HG03457 (cell line): ENCODE measurements at regions not wholly inside any gene's neighbourhood (a gene's known extent, or its start where the extent isn't known, plus 50 kb on each side); places are given as distances from the start of the nearest gene placed in this dataset.

Experiments used
- ATAC-seq: cut with Tn5 transposase; IDR thresholded peaks from one replicate; pipeline ENCODE4 v1.9.1; 2021; ENCODE audit warnings: moderate number of reproducible peaks; ENCODE audit not compliant: unreplicated experiment

DNA sequence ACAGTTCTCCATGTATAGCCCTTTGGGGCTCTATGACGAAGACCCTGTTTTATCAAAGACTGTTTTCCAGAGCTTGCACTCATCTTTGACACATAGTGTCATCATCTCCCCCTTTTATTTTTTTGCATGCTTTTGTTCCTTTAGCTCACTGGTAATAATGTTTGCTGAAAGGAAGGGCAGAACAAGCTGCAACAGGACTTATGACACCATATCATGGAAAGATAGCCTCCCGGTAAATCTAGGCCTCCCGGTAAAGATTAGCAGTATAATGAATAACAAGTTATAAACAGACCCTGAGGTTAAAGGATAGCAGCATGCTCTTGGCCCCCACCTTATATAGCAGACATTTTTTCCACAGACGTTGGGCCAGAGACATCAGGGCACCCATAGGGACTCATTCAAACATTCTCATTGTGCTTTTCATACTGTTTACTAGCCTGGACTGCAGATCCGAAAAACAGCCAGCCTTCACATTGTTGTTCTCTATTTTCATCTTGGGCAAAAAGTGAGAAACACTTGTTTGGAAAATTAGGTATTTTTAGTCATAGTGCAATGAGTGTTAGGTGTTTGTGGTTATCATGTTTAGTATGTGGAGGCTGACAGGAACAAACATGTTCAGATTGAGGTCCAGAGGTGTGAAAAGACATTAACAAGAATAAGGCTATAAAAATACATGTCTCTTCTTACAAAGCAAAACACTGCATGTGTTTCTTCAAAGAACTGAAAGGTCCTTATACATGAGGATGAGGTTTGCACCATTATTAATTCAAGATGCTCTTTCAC, 136.9 kb upstream of the SPRY2 start:
- no peak for ATAC-seq

DNA sequence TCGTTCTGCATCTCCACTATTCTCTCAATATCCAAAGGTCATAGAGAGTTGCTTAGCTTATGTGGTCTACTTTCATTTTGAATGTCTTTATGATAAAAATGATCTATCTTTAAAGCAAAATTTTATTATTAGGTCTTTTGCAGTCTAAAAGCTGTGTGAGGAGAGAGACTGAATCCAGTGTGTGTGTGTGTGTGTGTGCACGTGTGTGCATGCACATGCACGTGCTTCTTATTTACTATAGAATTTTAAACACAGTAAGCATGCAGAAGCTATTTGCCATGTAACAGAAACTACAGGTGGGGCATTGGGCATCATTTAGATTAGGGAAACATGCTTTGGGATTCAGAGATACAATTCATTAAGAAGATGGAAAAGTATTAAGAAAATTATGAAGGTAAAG, 136.0 kb upstream of the SPRY2 start:
- no peak for ATAC-seq

DNA sequence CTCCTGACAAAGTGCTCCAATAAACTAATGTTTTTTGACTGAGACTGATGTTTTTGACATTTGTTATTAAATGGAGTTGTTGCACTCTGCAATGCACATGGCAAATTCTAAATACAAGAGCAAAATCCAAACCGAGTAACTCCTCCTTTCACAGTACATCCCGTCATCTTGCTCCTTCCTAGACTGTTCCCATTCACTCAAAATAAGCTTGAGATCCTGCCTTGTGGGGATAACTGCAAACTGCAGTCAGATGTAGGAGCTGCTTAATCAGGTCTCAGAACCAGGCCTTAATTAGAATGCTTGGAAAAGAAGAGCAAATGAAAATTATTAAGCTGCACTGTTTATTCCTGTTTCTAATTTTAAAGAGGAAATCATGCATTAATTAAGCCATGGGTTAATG, 134.8 kb upstream of the SPRY2 start:
- no peak for ATAC-seq

DNA sequence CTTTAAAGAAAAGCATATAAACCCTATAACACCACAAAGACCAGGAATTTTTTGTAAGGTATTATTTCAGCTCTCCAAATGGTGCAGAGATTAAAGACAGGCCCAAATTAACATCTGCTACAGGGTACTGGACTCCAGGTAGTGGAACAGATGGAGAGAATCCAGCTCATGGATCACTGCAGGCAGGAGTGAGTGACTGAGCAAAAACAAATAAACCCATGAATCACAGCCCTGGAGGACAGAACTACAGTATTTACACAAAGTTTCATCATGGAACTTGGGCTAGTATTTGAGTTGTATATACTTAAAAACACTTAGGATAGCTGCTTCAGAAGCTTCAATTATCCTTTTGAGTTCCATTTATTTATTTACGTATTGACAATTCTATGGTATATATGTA, 132.8 kb upstream of the SPRY2 start:
- ATAC-seq: no peak

DNA sequence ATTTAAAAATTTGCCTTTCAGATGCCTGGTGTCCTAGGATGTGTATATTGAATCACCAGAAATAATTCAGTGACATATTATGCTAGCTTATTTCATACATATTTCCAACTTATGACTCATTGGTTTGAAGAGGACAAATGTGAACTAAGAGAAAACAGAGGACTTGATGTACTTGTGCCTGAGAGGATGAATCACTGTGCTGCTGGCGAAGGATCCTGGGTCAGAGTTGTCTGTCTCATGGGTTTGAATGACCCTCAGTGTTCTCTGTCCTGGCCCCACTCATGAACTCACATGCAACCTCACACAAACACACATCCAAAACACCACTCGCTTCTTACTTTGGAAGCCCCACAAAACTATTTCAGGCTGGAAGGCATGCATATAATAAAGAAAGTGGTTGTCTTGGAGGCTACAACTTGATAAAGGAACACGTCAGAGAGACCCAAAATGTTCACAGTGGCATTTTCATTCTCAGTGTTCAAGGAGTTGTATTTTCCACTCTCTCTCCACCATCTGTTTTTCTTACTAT, 129.0 kb upstream of the SPRY2 start:
- no peak for ATAC-seq

DNA sequence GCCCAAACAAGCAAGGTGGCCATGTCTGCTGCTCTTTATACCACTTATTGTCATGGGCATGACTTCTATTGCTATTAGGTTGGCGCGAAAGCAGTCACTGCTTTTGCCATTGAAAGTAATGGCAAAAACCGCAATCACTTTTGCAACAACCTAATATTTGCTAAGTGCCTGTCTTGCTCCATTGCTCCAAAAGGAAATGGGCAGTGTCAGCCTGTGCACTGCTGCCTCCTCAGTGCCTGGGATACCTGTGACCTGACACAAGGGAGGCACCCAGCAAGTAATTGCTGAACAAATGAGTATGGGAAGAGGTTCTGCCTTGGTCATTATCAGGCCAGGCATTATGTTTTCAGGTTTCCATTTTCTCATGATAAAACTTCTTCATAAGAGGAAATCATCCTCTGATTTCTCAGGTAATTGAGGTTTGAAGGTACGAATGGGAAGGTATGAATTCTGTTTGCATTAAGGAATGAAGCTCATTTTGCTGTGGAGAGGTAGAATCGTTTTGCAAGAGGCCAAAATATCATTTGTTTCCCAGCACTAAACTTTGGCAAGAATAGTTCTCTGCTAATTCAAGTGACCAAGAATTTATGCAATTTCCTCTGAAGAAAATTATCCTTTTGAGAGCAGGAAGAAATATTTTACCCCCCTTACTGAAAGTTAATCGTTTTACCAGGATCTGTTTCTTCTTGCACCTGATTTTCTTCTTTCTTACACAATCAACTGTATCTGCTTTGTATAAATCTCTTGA, 128.4 kb upstream of the SPRY2 start:
- ATAC-seq: no peak

DNA sequence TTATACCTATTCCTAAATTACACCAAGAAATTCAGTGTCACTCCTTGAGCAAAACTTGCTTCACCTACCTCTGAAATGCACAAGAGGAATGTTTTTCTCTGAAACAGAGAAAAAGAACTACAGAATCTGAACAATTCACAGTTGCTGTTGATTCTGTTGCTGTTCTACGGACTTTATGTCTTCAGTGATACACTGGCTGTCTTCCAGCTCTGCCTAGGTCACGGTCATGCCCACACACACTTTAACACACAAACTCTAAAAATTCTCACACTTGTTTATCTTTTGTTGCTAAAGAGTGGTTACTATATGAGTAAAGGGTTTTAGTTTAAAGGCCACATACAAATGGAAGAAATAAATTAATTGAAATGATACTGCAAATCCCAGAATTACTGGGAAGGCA, 124.4 kb upstream of the SPRY2 start:
- no peak for ATAC-seq

DNA sequence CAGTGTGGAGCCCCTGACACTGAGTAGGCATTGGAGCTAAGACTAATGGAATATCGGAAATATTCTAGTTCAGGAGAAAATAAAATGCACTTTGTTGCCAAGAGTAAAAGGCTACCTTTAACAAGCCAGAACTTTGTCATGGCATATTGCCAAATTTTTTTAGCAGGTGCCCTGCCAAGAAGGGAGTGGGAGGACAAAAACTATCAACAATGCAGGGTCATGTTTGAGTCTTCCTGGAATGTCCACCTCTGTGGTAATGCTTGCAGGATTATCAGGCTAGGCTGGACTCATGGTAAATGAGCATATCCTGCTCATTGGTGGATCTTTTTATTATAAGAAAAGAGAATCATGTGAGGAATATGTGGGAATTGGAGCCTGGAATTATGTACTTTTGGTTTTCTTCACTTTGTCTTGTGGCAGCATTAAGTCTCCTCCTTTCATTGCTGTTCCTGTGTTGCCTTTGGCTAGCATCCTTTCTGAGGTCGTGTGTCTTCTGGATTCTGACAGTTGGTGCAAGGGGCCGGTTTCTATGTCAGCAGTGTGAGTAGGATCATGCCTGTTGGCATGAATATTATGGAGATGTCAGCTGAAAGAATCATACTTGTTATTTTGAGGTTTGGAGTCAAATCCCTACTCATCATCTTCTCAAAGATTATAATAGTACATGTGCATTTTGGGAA, 122.9 kb upstream of the SPRY2 start:
- no peak for ATAC-seq

DNA sequence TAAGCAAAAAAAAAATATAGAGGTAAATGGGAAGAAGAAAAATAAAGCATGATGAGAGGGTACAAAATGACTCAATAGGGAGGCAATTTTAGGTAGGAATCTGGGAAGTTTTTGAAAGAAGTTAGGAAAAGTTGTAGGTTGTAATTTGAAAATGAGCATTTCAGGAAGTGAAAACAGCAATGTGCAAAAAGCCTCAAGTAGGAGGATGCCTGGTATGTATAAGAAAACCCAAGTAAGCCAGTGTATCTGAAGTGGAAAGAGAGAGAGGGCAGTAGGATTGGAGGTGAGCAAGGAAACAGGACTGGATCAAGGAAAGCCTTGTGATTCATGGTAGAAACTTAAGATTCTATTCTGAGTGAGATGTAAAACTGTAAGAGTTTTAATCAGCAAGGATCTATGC, 121.6 kb upstream of the SPRY2 start:
- ATAC-seq: no peak

DNA sequence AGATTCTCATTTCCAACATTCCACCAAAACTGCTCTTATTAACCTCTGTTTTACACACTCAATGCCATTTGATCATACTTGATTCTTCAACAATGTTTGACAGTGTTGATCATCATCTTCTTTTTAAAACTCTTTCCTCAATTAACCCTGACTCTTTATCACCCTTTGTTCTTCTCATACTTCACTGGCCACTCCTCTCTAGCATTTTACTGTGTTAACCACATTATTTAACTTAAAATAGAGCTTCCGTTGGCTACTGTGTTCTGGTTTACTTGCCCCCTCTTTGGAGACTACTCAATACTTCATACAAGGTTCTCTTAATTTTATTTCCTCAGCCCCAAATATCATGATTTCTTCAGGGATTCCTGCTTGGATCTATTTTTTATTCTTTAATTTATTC, 121.1 kb upstream of the SPRY2 start:
- ATAC-seq: no peak

DNA sequence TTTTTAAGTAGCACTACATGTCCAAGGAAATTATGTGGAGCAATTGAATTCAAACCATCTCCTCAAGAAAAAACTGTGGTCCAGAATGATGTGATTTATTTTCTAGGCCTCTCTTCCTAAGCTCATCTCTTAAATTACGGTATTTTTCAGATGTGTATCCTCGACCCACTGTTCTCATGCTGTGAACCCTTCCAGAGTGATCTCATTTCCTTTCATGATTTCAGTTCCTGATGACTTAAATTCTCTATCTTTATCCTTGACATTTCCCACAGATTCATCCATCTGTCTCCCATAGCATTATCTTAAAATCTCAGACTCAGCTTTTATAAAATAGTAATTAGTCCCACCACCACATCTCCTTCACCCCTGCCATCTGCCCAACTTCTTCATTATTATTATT, 117.6 kb upstream of the SPRY2 start:
- no peak for ATAC-seq

DNA sequence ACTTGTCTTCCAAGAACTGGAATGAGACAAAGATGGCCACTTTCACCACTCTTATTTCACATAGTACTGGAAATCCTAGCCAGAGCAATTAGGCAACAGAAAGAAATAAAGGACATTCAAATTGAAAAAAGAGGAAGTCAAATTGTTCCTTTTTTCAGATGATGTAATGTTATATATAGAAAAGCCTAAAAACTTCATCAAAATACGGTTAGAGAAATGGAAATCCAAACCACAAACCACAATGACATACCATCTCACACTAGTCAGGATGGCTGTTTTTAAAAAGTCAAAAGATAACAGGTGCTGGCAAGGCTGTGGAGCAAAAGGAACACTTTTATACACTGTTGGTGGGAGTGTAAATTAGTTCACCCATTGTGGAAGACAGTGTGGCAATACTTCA, 113.3 kb upstream of the SPRY2 start:
- ATAC-seq: peak; percentile 67

DNA sequence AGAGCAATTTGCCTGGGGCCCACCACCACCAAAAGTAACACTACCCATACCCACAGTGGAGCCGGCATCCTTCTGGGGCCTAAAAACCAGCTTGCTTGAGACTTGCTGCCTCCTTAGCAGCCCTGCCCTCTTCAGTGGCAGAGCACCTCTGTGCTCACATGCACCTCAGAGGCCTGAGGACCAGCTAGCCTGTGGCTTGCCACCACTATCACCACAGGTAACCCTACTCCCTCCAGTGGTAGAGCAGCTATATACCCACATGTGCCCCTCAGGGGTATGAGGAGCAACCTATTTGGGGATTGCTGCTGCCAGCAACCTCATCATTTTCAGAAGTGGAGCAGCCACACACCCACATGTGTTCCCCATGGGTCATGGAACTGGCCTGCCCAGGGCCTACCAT, 111.4 kb upstream of the SPRY2 start:
- ATAC-seq: no peak

DNA sequence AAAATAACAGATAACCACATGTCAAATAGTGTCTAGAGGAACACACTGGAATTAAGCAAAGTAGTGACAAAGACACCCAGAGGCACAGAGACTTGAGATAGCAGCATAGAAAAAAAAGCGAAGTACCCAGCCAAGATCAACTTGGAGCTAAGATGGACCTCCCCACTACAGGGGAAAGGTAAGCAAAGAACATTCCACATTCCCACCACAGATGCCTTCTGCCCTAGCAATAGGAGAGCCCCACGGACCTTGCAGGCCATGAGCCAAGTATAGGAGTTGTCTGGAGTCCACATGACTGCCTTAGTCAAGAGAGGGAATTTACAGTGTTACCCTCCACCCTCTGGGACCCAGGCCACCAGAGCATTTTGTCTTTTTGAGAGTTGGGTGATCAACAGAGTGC, 110.7 kb upstream of the SPRY2 start:
- ATAC-seq: no peak

DNA sequence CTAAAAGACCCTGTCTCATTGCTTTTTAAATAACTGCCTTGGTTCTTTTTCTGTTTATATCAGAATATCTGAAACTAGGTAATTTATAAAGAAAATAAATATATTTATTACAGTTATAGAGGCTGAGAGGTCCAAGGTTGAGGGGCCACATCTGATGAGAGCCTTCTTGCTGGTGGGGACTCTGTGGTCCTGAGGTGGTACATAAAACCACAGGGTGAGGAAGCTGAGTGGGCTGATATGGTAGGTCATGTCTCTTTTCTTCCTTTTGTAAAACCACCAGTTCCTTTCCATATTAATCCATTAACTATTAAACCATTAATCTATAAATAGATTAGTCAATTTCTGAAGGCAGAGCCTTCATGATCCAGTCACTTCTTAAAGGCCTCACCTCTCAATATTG, 109.5 kb upstream of the SPRY2 start:
- no peak for ATAC-seq

DNA sequence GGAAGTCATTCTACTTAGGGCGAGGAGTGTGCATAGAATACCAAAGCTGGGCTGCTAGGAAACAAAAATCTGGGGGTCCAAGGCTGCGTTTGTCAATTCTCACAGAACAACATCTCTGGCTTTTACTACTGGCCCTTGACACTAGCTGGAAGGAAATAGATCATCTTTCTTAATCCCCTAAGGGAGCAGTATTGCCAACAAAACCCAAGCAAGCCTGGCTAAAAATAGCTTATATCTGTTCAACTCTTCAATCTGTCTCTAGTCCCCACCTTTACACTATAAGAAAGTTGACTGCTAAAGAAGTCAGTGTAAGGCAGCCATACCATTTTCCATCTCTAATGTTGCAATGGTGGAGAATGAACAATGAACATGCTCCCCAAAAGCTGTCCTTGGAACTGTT, 107.8 kb upstream of the SPRY2 start:
- ATAC-seq: no peak

DNA sequence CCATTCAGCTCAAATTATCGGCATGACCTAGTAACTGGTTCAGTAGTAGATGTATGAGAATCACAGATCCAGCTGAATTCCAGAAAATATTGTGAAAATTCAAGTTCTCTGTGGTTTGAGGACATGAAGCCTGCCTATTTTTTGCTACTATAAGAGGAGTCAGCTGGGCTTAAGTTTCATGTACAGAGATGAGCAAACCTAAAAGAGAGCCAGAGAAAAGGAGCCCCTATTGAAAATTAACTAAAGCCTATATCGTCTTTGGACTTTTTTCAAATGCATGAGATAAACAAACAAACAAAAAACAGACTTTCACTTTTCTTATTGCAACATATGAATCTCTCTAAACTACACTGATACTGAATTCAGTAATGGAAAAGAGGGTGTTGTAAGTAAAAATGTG, 106.8 kb upstream of the SPRY2 start:
- ATAC-seq: no peak

DNA sequence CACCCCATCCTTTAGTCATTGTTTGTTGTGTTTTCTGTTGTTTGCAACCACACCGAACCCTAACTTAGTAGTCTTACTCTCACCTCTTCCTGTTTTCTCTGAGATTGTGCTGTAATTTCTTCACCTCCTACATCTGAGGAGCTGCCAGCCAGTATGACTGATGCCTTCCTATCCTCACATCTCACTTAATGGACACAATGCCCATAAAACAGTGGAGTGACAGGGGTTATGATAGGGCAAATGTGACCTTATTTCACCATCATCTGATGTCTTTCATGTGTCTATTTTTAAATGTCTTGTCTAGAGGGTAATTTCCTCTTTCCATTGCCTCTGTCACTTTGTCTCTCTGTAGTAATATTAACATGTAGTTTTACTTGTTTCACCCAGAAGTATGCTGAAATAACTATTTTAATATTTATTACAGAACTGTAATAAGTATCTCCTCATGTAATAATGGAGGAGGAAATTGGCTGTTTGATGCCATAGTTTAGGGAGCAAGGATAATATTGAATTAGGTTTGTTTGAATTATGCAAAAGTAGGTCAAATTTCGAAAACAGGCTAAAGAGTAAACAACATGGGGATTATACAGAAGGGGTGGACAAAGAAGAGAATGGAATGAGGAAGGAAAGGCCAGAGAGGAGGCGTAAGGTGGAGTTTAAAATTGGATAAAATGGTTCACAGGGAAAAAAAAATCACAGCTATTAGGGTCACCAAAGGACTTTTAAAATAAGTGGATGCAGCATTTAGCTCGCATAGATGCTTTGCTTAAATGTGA, 103.5 kb upstream of the SPRY2 start:
- no peak for ATAC-seq

DNA sequence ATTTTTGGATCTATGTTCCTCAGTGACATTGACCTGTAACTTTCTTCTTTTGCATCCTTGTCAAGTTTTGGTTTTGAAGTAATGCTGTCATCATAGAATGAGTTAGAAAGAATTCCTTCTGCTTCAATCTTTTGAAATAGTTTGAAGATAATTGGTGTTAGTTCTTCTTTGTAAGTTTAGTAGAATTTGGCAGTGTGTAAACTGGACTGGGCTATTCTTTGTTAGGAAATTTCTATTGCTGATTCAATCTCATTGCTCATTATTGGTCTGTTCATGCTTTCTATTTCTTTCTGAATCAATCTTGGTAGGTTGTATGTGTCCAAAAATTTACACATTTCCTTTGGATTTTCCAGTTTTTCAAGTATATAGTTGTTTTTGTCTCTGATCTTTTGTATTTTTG, 101.7 kb upstream of the SPRY2 start:
- ATAC-seq: no peak

DNA sequence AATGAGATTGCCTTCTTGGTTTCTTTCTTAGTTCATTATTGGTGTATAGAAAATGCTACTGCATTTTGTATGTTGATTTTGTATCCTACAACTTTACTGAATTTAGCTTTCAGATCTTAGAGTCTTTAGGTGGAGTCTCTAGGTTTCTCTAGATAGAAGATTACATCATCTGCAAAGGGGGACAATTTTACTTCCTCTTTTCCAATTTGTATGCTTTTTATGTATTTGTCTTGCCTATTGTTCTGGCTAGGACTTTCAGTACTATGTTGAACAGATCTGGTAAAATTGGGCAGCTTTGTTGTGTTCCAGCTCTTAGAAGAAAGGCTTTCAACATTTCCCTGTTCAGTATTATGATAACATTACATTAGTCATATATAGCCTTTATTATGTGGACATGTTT, 101.0 kb upstream of the SPRY2 start:
- ATAC-seq: no peak

DNA sequence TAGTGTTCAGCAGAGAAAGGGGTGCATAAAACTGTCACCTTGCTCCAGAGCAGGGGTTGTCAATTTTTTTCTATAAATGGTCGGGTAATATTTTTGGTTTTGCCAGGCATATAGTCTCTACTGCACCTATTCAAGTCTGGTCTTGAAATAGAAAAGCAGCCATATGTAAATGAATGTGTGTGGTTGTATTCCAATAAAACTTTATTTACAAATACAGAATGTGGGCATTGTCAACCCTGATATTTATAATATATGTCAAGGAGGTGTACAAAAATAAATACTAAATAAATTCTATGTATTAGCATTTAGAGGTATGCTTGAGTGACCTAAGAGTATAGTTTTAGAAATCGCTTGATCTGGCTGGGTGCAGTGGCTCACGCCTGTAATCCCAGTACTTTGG, 97.6 kb upstream of the SPRY2 start:
- ATAC-seq: no peak
